K562 (cell line): ENCODE measurements at regions not wholly inside any gene's neighbourhood (a gene's known extent, or its start where the extent isn't known, plus 50 kb on each side); places are given as distances from the start of the nearest gene placed in this dataset.
A peak's percentile ranks its signal among the peaks of the same experiment; 100 is the strongest.

Source experiments
- ATAC-seq: fragments of 200-7000 bp; cut with Tn5 transposase; 3 replicates; pipeline ENCODE4 v1.9.1; 2020; ENCODE audit warnings: moderate library complexity
- BruUV-seq: library from RNA; stranded (reverse); fragments of 400-500 nt; replicated peaks from 2 replicates; lab custom pipeline; 2021; lab: Mats Ljungman, UMichigan
- CTCF ChIA-PET: fragments of 300-600 bp; formaldehyde crosslinking; extraction: SDS; loops from one replicate; lab custom pipeline; 2021; ENCODE audit warnings: low intra/inter-chr PET ratio; lab: Yijun Ruan, JAX
- POLR2A ChIA-PET: fragments of 300-600, 350-650 bp; sonication (Branson Sonifier 250); formaldehyde crosslinking; extraction: SDS; loops from one replicate; lab custom pipeline; 2021; ENCODE audit warnings: antibody characterized with exemption, inconsistent platforms; lab: Yijun Ruan, JAX
- DNase-seq, 4 experiments: peaks; one replicate each; pipeline versions ENCODE4 v3.0.0 to v3.0.0-alpha.2; 2011 to 2018; ENCODE audit warnings: low spot score in 3 of 4, mixed read lengths in 3 of 4; ENCODE audit errors: extremely low read depth in 1 of 4
- FAIRE-seq: peaks from 2 replicates; lab custom pipeline; 2011; peaks lifted over from hg19 to GRCh38; lab: Jason Lieb, UNC
- H2AFZ ChIP-seq: 2 replicates; pipeline ENCODE4 v1.6.0; 2011; ENCODE audit warnings: low read depth, low read length, control low read depth, inconsistent platforms
- H3K27ac ChIP-seq: fragments of 200-600 bp; 3 replicates; pipeline ENCODE4 v1.8.0; 2011; ENCODE audit warnings: low read depth, mild to moderate bottlenecking, control low read depth, inconsistent platforms, low read length, moderate library complexity, mixed read lengths; ENCODE audit errors: extremely low read depth
- H3K27me3 ChIP-seq, 2 experiments: fragments of 300-600 bp in 1 of 2; 2 replicates in 1 of 2; 3 replicates in 1 of 2; pipeline versions ENCODE4 v1.6.0 to v1.8.0; 2011; ENCODE audit warnings: inconsistent platforms in 2 of 2, low read length in 2 of 2, mild to moderate bottlenecking in 1 of 2, mixed read lengths in 1 of 2, moderate library complexity in 1 of 2; ENCODE audit not compliant: control insufficient read depth in 2 of 2, insufficient read depth in 2 of 2
- H3K36me3 ChIP-seq: fragments of 300-600 bp; 3 replicates; pipeline ENCODE4 v1.8.0; 2011; ENCODE audit warnings: mild to moderate bottlenecking, low read length, inconsistent platforms; ENCODE audit not compliant: control insufficient read depth, insufficient read depth
- H3K4me1 ChIP-seq, 2 experiments: fragments of 200-600 bp in 1 of 2; replicated peaks in 1 of 2; 2 replicates in 1 of 2; 3 replicates in 1 of 2; pipeline versions ENCODE4 v1.5.1 to v1.8.0; 2011; ENCODE audit warnings: inconsistent platforms in 2 of 2, low read length in 2 of 2, mild to moderate bottlenecking in 1 of 2, mixed read lengths in 1 of 2, moderate library complexity in 1 of 2; ENCODE audit not compliant: control insufficient read depth in 2 of 2, insufficient read depth in 2 of 2
- H3K4me2 ChIP-seq: 2 replicates; pipeline ENCODE4 v1.6.1; 2011; ENCODE audit warnings: low read length, control low read depth, inconsistent platforms, mixed read lengths; ENCODE audit not compliant: insufficient read depth
- H3K4me3 ChIP-seq: fragments of 200-600 bp; sonication (generic), shearing (Covaris generic); 2 replicates; pipeline ENCODE4 v1.5.1; 2016; ENCODE audit warnings: control low read depth, inconsistent platforms
- H3K79me2 ChIP-seq: fragments of 200-600 bp; 3 replicates; pipeline ENCODE4 v1.8.0; 2011; ENCODE audit warnings: low read length, inconsistent platforms; ENCODE audit not compliant: control insufficient read depth, insufficient read depth
- H3K9ac ChIP-seq, 2 experiments: 2 replicates each; pipeline versions ENCODE4 v1.6.0 to v1.6.1; 2011; ENCODE audit warnings: low read depth in 2 of 2, low read length in 2 of 2, control low read depth in 1 of 2, inconsistent platforms in 1 of 2, mild to moderate bottlenecking in 1 of 2, mixed read lengths in 1 of 2; ENCODE audit not compliant: insufficient read depth in 1 of 2
- H3K9me1 ChIP-seq: one replicate; pipeline ENCODE4 v1.6.0; 2011; ENCODE audit warnings: inconsistent platforms, mild to moderate bottlenecking, low read length, moderate library complexity; ENCODE audit not compliant: control insufficient read depth, insufficient read depth
- H3K9me3 ChIP-seq: replicated peaks from 2 replicates; pipeline ENCODE4 v1.5.1; 2011; ENCODE audit warnings: low read depth, low read length, inconsistent platforms; ENCODE audit not compliant: control insufficient read depth, insufficient read depth
- H4K20me1 ChIP-seq: replicated peaks from 2 replicates; pipeline ENCODE4 v1.6.1; 2011; ENCODE audit warnings: low read length, inconsistent platforms, mixed read lengths; ENCODE audit not compliant: control insufficient read depth, insufficient read depth
- CBFA2T2 ChIP-seq: fragments of 450-650 bp; conservative IDR thresholded peaks from 2 replicates; pipeline ENCODE4 v1.6.1; 2017; ENCODE audit warnings: mild to moderate bottlenecking
- CBX3 ChIP-seq, 2 experiments: IDR thresholded peaks; 1 replicate in 1 of 2; 2 replicates in 1 of 2; pipeline ENCODE4 v1.6.1; 2012; ENCODE audit warnings: inconsistent platforms in 2 of 2, low read length in 2 of 2, borderline replicate concordance in 1 of 2, control low read depth in 1 of 2
- DLX4 ChIP-seq: fragments of 250-450 bp; sonication (Bioruptor Pico); IDR thresholded peaks from 2 replicates; pipeline ENCODE4 v1.6.1; 2021; ENCODE audit warnings: mild to moderate bottlenecking
- E2F3 ChIP-seq: fragments of 250-450 bp; sonication (Bioruptor Pico); IDR thresholded peaks from 2 replicates; pipeline ENCODE4 v1.4.0; 2020; ENCODE audit warnings: mild to moderate bottlenecking
- FOXJ2 ChIP-seq: fragments of 200-800 bp; sonication (Bioruptor generic); IDR thresholded peaks from 2 replicates; pipeline ENCODE4 v1.6.1; 2016; ENCODE audit warnings: missing genetic modification characterization, missing compliant biosample characterization
- JUNB ChIP-seq: fragments of 450-650 bp; formaldehyde crosslinking; conservative IDR thresholded peaks from 2 replicates; pipeline ENCODE4 v1.4.0; 2020; ENCODE audit warnings: mild to moderate bottlenecking
- MTA2 ChIP-seq: fragments of 450-650 bp; IDR thresholded peaks from 2 replicates; pipeline ENCODE4 v1.6.1; 2016; ENCODE audit warnings: low read depth
- NFIC ChIP-seq: fragments of 450-650 bp; IDR thresholded peaks from 2 replicates; pipeline ENCODE4 v1.6.1; 2017; ENCODE audit warnings: mild to moderate bottlenecking, inconsistent platforms
- PRDM10 ChIP-seq: fragments of 450-650 bp; IDR thresholded peaks from 2 replicates; pipeline ENCODE4 v1.6.1; 2018; ENCODE audit not compliant: partially characterized antibody
- STAT5A ChIP-seq: IDR thresholded peaks from 2 replicates; pipeline ENCODE4 v1.6.1; 2012; ENCODE audit warnings: low read length, inconsistent platforms, borderline replicate concordance
- TEAD4 ChIP-seq, 2 experiments: sonication (generic) in 1 of 2; formaldehyde crosslinking in 1 of 2; IDR thresholded peaks; 2 replicates each; pipeline versions ENCODE4 v1.6.1 to v1.8.0; 2012 to 2022; ENCODE audit warnings: borderline replicate concordance in 1 of 2, inconsistent platforms in 1 of 2, low read length in 1 of 2, mild to moderate bottlenecking in 1 of 2, missing genetic modification reagents in 1 of 2
- ZFPM2 ChIP-seq: fragments of 250-450 bp; sonication (Bioruptor Pico); IDR thresholded peaks from 2 replicates; pipeline ENCODE4 v1.5.1; 2022; ENCODE audit warnings: mild to moderate bottlenecking
- ZNF436 ChIP-seq: fragments of 250-450, 450-650 bp; sonication (Bioruptor Pico); formaldehyde crosslinking; IDR thresholded peaks from 2 replicates; pipeline ENCODE4 v1.7.0; 2020; ENCODE audit warnings: mild to moderate bottlenecking
- ZNF766 ChIP-seq: fragments of 200-800 bp; sonication (Bioruptor generic); conservative IDR thresholded peaks from 2 replicates; pipeline ENCODE4 v1.6.1; 2016; ENCODE audit warnings: missing genetic modification characterization, missing compliant biosample characterization
- WGBS: fragments of 100-300 bp; shearing (Covaris generic); methylation state at CpG from one replicate; pipeline ENCODE4 v1.1.6; 2016; ENCODE audit warnings: low coverage, mixed read lengths; ENCODE audit not compliant: insufficient coverage; ENCODE audit errors: missing lambda C conversion rate; 5-methylcytosine and 5-hydroxymethylcytosine counted together
- in situ Hi-C: fragments of 300-500 bp; cut with MboI; formaldehyde crosslinking; loops from 4 replicates; pipeline ENCODE4 v1.15.0; 2018; ENCODE audit warnings: inconsistent platforms, mixed read lengths
- intact Hi-C: fragments of 100-400 bp; cut with micrococcal nuclease; formaldehyde crosslinking; loops from 2 replicates; pipeline ENCODE4 v1.14.2; 2022
- TF ChIP-seq, protein P1 (sequence below): sonication (generic); formaldehyde crosslinking; IDR thresholded peaks from 2 replicates; pipeline ENCODE4 v1.9.0; 2022; ENCODE audit warnings: mild to moderate bottlenecking, missing genetic modification reagents

DNA sequence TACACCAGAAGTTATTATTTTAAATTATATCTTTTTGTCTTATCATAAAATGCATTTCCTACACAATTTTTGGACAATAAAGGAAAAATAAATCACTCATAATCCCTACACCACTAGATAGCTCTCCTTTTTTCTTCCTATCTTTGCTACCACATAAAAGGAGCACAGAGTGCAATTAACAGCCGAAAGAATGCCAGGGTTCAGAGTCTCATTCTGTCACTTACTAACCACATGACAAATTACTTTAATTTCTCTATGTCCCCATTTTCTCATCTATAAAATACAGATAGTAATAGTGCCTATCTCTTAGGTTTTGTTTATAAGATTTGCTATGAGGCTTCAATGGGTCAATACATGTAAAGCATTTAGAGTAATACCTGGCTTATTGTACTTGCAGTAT, 158.7 kb upstream of the GRIN3A start (continued):
- TF ChIP-seq JUNB (CRISPR knock-in tag) (no peak), ZNF436 (no peak), DLX4 (CRISPR knock-in tag) (no peak), CBX3 (IDR thresholded peaks at IDR 0.05; ENCODE audit: borderline replicate concordance in 1 of 2, low read length in 2 of 2) (no peak), CBFA2T2 (no peak), ZNF766 (no peak), ZFPM2 (CRISPR knock-in tag) (no peak)
- TF ChIP-seq, all 486 proteins: peak for 0

- ATAC-seq (peak; percentile 93), DNase-seq (peak in 2 of 4 experiments; percentile 61 to 82), FAIRE-seq (peak; percentile 88)
- Histone ChIP-seq H3K27ac (peak overlapping the region; percentile 82), H3K27me3 (no peaks in the 10 kb centered on the region), H3K4me1 (peaks cover 0 to 13% of the 10 kb centered on the region in 2 experiments; a peak in 2 of 5 replicates), H3K9me1 (no peaks in the 10 kb centered on the region), H3K36me3 (no peaks in the 10 kb centered on the region), H3K4me2 (peak overlapping the region; percentile 62), H4K20me1 (no peaks in the 10 kb centered on the region), H3K4me3 (no peak overlapping the region), H3K9me3 (no peaks in the 10 kb centered on the region), H3K79me2 (no peaks in the 10 kb centered on the region), H2AFZ (peak overlapping the region; percentile 90), H3K9ac (peak overlapping the region in 1 of 2 experiments; percentile 53; a peak in 2 of 4 replicates)
- intact Hi-C loops, result loop anchor here (5.0 kb wide), 1 partner anchor 52 kb away; no protein-coding TSS in a partner anchor
- CTCF ChIA-PET, result no interaction called here
- POLR2A ChIA-PET, result no interaction called here
- no TSS peak for BruUV-seq
- WGBS, result 5% methylated on average over 7 of the region's 7 CpGs
- in situ Hi-C loops, result no loop called here
- peak; percentile 28 for TF ChIP-seq PRDM10
- TF ChIP-seq MTA2, result peak; percentile 72
- peak; percentile 67 for TF ChIP-seq STAT5A
- no peak for TF ChIP-seq E2F3 (CRISPR knock-in tag)
- TF ChIP-seq, protein P1, sequence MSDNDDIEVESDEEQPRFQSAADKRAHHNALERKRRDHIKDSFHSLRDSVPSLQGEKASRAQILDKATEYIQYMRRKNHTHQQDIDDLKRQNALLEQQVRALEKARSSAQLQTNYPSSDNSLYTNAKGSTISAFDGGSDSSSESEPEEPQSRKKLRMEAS (CRISPR knock-in tag), result peak; percentile 80; the same call in 1 of the 2 replicates
- peak; percentile 52; the same call in 1 of the 2 replicates for TF ChIP-seq NFIC
- TF ChIP-seq TEAD4 (IDR thresholded peaks at IDR 0.05; ENCODE audit: low read length), result peak; percentile 89
- TF ChIP-seq TEAD4 (CRISPR knock-in tag; IDR thresholded peaks at IDR 0.05; ENCODE audit: borderline replicate concordance), result no peak
- TF ChIP-seq FOXJ2 (tag), result 0 out of 2 replicates have a peak, but pooled peaks have one; percentile 21
Measured at GRCh38 chr9:101893661-101894646, 155.5 kb upstream of the GRIN3A start.
